RWPE1 (cell line): ENCODE measurements at regions not wholly inside any gene's neighbourhood (a gene's known extent, or its start where the extent isn't known, plus 50 kb on each side); places are given as distances from the start of the nearest gene placed in this dataset.

Source experiments
- CTCF ChIA-PET: fragments of 350-600 bp; sonication (Branson Sonifier 250); formaldehyde crosslinking; extraction: SDS; loops from one replicate; lab custom pipeline; 2021; lab: Yijun Ruan, JAX
- POLR2A ChIA-PET: fragments of 400-600 bp; formaldehyde crosslinking; extraction: SDS; loops from one replicate; lab custom pipeline; 2020; ENCODE audit warnings: antibody characterized with exemption; ENCODE audit not compliant: low non-redundant PET; lab: Yijun Ruan, JAX
- DNase-seq: peaks from one replicate; pipeline ENCODE4 v3.0.0; 2012; ENCODE audit warnings: low spot score
- H3K27ac ChIP-seq: fragments of 450-650 bp; 2 replicates; pipeline ENCODE4 v1.5.1; 2017
- TF ChIP-seq, protein P1 (sequence below): fragments of 450-650 bp; conservative IDR thresholded peaks from 2 replicates; pipeline ENCODE4 v1.5.1; 2017; ENCODE audit warnings: low read depth, mild to moderate bottlenecking

DNA sequence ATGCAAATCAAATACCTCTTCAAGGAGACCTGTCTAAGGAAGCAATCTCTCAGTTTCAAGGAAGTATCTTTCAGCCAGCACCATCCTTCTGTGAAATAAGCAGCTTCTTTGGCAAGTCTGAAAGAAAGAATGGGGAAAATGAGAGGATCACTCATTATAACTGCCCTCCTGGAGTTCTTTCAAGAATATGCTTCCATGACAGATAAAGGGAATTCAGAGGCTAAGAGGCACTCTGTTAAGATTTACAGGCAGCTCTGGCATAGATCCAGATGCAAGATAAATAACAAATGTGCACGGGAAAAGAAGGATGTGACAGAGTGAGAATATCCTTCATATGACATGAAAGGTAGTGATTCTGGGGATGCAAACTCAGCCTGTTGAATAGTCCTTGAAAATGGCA is 348.2 kb upstream of the CCNG1 start:
- CTCF ChIA-PET = interaction anchor here (0.6 kb wide), 1 partner anchor 28 kb away, joined by 4 read pairs; no protein-coding TSS in a partner anchor
- POLR2A ChIA-PET = no interaction called here
- DNase-seq = no peak
- TF ChIP-seq, protein P1, sequence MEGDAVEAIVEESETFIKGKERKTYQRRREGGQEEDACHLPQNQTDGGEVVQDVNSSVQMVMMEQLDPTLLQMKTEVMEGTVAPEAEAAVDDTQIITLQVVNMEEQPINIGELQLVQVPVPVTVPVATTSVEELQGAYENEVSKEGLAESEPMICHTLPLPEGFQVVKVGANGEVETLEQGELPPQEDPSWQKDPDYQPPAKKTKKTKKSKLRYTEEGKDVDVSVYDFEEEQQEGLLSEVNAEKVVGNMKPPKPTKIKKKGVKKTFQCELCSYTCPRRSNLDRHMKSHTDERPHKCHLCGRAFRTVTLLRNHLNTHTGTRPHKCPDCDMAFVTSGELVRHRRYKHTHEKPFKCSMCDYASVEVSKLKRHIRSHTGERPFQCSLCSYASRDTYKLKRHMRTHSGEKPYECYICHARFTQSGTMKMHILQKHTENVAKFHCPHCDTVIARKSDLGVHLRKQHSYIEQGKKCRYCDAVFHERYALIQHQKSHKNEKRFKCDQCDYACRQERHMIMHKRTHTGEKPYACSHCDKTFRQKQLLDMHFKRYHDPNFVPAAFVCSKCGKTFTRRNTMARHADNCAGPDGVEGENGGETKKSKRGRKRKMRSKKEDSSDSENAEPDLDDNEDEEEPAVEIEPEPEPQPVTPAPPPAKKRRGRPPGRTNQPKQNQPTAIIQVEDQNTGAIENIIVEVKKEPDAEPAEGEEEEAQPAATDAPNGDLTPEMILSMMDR = no peak
- no peak overlapping the region for H3K27ac ChIP-seq

DNA sequence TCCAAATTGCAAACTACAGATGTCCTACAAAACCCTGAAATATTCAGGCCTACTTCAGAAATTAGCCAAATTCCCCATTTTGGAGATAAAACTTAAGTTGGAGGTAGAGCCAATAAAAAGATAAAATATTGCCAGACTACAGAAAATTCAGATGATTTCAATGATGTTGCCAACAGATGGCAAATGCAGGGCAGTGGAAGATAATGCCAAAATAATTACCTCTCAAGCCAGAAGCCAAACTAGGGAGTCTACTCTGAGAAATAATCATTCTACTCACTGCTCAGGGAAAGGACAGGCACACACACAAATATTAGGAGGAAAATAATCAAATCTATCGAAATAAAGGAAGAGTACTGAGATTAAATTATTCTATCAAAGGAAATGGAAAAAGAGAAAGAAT is 347.5 kb upstream of the CCNG1 start:
- TF ChIP-seq, protein P1 = no peak
- CTCF ChIA-PET = no interaction called here
- no peak for DNase-seq
- POLR2A ChIA-PET = no interaction called here
- H3K27ac ChIP-seq = no peak overlapping the region

DNA sequence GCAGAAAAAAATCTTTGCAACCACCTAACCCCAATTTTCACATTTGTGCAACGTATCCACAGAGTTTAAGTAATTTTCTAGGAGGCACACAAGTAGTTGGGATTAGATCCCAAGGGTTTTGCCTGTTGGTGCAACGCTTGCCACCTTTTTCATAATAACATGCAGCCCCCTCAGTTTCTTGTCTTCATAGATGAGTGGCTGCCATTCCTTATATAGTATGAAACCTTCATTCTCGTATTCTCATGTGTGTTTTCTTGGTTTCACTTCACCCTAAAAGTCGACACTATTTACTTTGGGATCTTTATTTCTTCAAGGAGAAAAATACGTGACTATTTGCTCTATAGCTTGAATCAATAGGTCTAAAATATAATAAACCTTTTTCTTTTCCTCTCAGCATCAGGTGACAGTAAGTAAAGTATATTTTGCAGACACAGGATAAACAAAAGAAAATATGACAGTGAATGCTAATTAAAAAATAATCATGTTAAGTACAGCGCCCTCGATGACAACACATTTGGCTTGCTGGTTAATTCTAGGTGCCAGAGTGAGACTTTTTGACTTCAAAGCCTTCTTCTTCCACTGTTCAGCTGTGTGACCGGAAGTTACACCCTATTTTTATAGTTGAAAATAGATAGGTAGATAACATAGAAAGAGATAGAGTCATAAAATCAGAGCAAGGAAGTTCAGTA is 342.8 kb upstream of the CCNG1 start:
- TF ChIP-seq, protein P1 = no peak
- ChIA-PET POLR2A (no interaction called here), CTCF (no interaction called here)
- no peak for DNase-seq
- H3K27ac ChIP-seq = no peak overlapping the region

DNA sequence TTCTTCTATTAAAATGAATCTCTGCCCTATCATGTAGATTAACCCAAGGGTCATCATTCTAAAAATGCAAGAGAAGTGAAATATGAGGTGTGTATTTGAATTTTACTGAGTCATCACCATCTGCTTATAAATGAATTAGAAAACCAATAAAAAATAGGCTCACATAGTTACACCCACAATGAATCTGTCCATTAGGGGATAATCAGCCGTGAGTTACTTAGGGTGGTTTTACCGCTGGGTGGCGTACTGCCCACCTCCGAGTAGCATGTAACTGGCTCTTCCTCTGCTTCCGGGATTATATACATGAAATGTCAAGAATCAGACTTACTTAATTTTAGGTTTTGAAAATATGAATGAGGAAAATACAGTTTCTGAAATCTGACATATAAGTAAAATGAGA is 332.9 kb upstream of the CCNG1 start:
- H3K27ac ChIP-seq = no peak overlapping the region
- ChIA-PET CTCF (no interaction called here), POLR2A (no interaction called here)
- TF ChIP-seq, protein P1 = no peak
- no peak for DNase-seq

DNA sequence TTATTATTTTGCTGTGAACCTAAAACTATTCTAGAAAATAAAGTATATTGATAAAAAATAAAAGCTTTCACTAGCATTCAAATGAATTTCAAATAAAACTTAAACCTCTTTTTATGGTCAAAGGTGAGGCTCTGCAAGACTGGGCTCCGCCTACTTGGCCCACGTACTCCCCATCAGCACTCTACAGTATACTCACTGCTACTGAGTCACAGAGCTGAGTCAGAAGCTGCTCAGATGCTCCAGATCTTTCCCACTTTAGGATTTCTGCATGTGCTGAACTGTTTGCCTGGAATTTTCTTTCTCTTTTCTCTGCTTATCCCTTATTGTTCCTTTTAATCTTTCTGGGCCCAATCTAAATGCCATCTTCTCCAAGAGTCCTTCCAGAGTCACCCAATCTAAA is 331.9 kb upstream of the CCNG1 start:
- DNase-seq = peak; percentile 30
- ChIA-PET POLR2A (no interaction called here), CTCF (interaction anchor here (0.5 kb wide), 1 partner anchor 459 kb away, joined by 4 read pairs; no protein-coding TSS in a partner anchor)
- H3K27ac ChIP-seq = no peak overlapping the region
- TF ChIP-seq, protein P1 = no peak

DNA sequence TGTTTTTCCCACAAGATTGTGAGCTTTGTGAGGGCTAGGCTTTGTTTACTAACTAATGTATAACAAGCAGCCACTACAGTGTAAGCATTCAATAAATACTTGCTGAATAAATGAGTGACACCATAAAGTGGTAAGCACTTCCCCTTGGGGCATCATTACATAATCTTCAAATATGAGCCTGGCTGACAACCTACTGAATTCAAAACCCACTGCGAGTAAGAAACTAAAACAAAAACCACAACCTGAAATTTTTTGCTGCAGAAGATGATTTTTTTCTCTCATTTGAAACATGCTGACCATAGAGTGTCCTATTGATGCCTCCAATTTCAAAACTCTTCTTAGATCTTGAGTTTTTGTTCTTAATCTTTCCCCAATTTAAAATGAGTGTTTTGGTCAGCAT is 331.3 kb upstream of the CCNG1 start:
- no peak for DNase-seq
- ChIA-PET CTCF (no interaction called here), POLR2A (no interaction called here)
- no peak overlapping the region for H3K27ac ChIP-seq
- TF ChIP-seq, protein P1 = no peak
